ENCODE measurements at regions not wholly inside any gene's neighbourhood (a gene's known extent, or its start where the extent isn't known, plus 50 kb on each side); places are given as distances from the start of the nearest gene placed in this dataset.
"Not testable (repeated sequence)": the region's sequence is repeated elsewhere in the genome, so short reads cannot be mapped to it uniquely, and the experiment has no call there.

- no peak for DNase-seq (ENCODE audit: low read depth, low spot score)
Observed at GRCh38 chr10:78435484-78436221, 402.0 kb downstream of the RPS24 start.

GRCh38 chr10:78436222-78436573 lies 402.5 kb downstream of the RPS24 start:
- DNase-seq (ENCODE audit: low read depth, low spot score), result no peak

GRCh38 chr10:78436706-78437406 lies 403.2 kb downstream of the RPS24 start:
- DNase-seq (ENCODE audit: low read depth, low spot score), result no peak

- no peak for DNase-seq (ENCODE audit: low read depth, low spot score)
Observed at GRCh38 chr10:78437407-78437768, 403.7 kb downstream of the RPS24 start.

GRCh38 chr10:78437998-78438906 lies 404.6 kb downstream of the RPS24 start:
- DNase-seq (ENCODE audit: low read depth, low spot score), result no peak

- no peak for DNase-seq (ENCODE audit: low read depth, low spot score)
Observed at GRCh38 chr10:78438907-78439809, 405.5 kb downstream of the RPS24 start.

- no peak for DNase-seq (ENCODE audit: low read depth, low spot score)
Observed at GRCh38 chr10:78441010-78441409, 407.3 kb downstream of the RPS24 start.

- no peak for DNase-seq (ENCODE audit: low read depth, low spot score)
Observed at GRCh38 chr10:78441694-78442093, 408.0 kb downstream of the RPS24 start.

GRCh38 chr10:78442836-78443550 lies 409.3 kb downstream of the RPS24 start:
- DNase-seq (ENCODE audit: low read depth, low spot score), result no peak

GRCh38 chr10:78443900-78444571 lies 410.4 kb downstream of the RPS24 start:
- DNase-seq (ENCODE audit: low read depth, low spot score), result no peak

- not testable (repeated sequence) for DNase-seq (ENCODE audit: low read depth, low spot score)
Observed at GRCh38 chr10:78444741-78445140, 411.1 kb downstream of the RPS24 start.

- no peak for DNase-seq (ENCODE audit: low read depth, low spot score)
Observed at GRCh38 chr10:78445308-78445707, 411.6 kb downstream of the RPS24 start.

- no peak for DNase-seq (ENCODE audit: low read depth, low spot score)
Observed at GRCh38 chr10:78448470-78448869, 414.8 kb downstream of the RPS24 start.

- no peak for DNase-seq (ENCODE audit: low read depth, low spot score)
Observed at GRCh38 chr10:78448994-78449418, 415.3 kb downstream of the RPS24 start.

- no peak for DNase-seq (ENCODE audit: low read depth, low spot score)
Observed at GRCh38 chr10:78449554-78449953, 415.9 kb downstream of the RPS24 start.

- no peak for DNase-seq (ENCODE audit: low read depth, low spot score)
Observed at GRCh38 chr10:78450239-78450638, 416.6 kb downstream of the RPS24 start.

GRCh38 chr10:78450807-78451485 lies 417.3 kb downstream of the RPS24 start:
- no peak for DNase-seq (ENCODE audit: low read depth, low spot score)

- peak; percentile 46 for DNase-seq (ENCODE audit: low read depth, low spot score)
Observed at GRCh38 chr10:78451592-78451991, 417.9 kb downstream of the RPS24 start.

GRCh38 chr10:78454123-78454645 lies 420.5 kb downstream of the RPS24 start:
- DNase-seq (ENCODE audit: low read depth, low spot score), result peak; percentile 58

Data from astrocyte of the hippocampus (primary cell).